ENCODE measurements at regions not wholly inside any gene's neighbourhood (a gene's known extent, or its start where the extent isn't known, plus 50 kb on each side); places are given as distances from the start of the nearest gene placed in this dataset.

DNA sequence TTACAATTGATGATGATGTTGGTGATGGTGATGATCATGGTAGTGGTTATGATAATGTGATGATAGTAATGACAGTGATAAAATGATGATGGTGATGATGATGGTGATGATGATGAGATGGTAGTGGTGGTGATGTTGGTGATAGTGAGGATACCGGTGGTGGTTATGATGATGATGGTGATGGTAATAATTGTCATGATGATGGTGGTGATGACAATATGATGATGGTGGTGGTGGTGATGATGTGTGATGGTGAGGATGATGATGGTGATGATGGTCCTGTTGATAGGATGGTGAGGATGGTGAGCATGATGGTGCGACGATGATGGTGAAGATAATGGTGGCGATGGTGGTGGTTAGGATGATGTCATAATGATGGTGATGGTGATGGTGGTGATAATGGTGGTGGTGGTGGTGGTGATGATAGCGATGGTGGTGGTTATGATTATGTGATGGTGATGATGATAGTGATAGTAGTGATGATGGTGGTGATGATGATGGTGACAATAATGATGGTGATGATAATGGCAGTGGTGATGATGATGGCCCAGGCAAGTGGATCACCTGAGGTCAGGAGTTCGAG is 1129.9 kb downstream of the BRD1 start:
- in situ Hi-C loops (cut with MboI; ENCODE audit: low sequenced_read_pairs), result loop anchor here (25.0 kb wide), 1 partner anchor 90 kb away; no protein-coding TSS in a partner anchor

GRCh38 chr22:48697223-48697622 is 1130.5 kb downstream of the BRD1 start:
- in situ Hi-C loops (cut with MboI; ENCODE audit: low sequenced_read_pairs), result loop anchor here (25.0 kb wide), 1 partner anchor 90 kb away; no protein-coding TSS in a partner anchor

- in situ Hi-C loops (cut with MboI; ENCODE audit: low sequenced_read_pairs), result loop anchor here (25.0 kb wide), 1 partner anchor 91 kb away; no protein-coding TSS in a partner anchor
Measured at GRCh38 chr22:48696371-48696770, 1131.3 kb downstream of the BRD1 start.

- in situ Hi-C loops (cut with MboI; ENCODE audit: low sequenced_read_pairs), result loop anchor here (25.0 kb wide), 1 partner anchor 91 kb away; no protein-coding TSS in a partner anchor
Measured at GRCh38 chr22:48695731-48696305, 1131.9 kb downstream of the BRD1 start.

DNA sequence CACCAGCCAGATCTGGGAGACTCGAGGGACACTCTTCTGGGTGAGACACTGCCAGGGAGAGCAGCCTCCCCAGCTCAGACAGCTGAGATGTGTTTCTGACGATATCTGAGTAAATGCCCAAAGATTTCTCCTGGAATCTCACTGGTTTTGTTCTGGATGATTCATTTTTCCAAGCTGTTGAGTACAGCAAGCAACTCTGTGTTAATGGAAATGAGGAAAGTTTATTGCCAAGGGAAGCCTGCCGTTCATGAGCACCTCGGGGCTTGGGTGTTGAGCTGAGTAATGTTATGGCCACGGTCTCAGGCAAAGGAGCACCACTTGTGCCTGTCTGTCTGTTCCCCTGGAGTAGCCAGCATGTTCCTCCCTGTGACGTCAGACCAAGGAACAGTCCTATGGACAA is 1132.4 kb downstream of the BRD1 start:
- in situ Hi-C loops (cut with MboI; ENCODE audit: low sequenced_read_pairs), result loop anchor here (25.0 kb wide), 1 partner anchor 92 kb away; no protein-coding TSS in a partner anchor

DNA sequence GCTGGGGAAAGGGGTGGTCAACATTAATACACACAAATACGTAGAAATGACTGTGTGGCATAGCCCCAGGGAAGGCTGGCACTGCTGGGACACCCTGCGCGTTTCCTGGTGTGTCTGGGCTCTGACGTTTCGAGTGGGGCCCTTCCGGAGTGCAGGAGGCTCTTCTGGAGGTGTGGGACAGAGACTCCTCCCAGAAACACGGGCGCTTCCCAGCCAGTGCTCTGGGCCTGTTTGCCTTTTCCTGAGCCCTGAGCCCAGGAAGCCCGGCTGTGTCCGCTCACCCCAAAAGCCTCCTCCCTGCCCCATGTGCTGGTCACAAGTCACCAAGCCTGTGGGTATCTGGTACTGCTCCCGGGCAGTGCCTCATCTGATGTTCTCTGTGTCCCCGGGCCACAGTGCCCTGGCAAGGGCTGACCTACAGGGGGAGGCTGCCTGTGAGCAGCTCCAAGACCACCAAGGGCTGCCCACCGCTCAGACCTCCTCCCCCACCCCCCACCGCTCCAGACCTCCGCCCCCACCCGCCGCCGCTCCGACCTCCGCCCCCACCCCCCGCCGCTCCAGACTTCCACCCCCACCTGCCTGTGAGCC is 1133.3 kb downstream of the BRD1 start:
- in situ Hi-C loops (cut with MboI; ENCODE audit: low sequenced_read_pairs), result loop anchor here (25.0 kb wide), 1 partner anchor 93 kb away; no protein-coding TSS in a partner anchor

GRCh38 chr22:48693377-48694135 is 1134.1 kb downstream of the BRD1 start:
- in situ Hi-C loops (cut with MboI; ENCODE audit: low sequenced_read_pairs), result loop anchor here (25.0 kb wide), 1 partner anchor 94 kb away; no protein-coding TSS in a partner anchor

GRCh38 chr22:48692734-48693376 is 1134.8 kb downstream of the BRD1 start:
- in situ Hi-C loops (cut with MboI; ENCODE audit: low sequenced_read_pairs), result loop anchor here (25.0 kb wide), 1 partner anchor 94 kb away; no protein-coding TSS in a partner anchor

GRCh38 chr22:48691431-48691851 is 1136.2 kb downstream of the BRD1 start:
- in situ Hi-C loops (cut with MboI; ENCODE audit: low sequenced_read_pairs), result loop anchor here (25.0 kb wide), 1 partner anchor 96 kb away; no protein-coding TSS in a partner anchor

DNA sequence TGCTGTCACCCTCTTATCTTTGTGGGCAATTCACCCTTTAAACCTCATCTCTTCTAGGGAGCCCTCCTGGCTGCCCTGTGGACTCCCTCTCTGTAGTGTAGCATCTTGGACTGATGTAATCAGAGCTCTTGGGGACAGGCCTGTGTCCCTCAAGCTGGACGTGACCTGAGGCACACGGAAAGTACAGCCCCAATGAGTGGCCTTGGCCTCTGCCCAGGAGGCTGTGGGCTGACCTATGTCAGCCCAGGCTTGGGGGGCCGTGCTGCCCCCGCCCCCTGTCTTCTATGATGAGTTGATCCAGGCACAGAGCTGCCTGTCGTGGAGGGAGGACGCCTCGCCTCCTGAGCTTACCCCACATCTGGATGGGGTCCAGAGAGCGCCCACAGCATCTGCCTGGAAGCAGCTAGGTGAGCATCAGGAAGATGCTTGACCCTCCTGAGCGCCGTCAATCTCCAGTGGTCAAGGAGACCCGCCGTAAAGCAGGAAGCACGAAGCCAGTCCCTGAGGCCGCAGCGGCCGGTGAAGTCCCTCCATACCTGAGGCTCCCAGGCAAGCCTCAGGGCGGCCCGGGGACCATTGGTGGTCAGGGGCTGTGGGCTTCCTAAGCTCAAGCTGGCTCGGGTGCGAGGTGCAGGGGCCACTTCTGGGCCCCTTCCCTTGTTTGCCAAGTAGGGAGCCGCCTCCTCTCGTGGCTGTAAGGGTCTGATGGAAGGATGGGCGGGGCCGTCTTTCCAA is 1136.9 kb downstream of the BRD1 start:
- in situ Hi-C loops (cut with MboI; ENCODE audit: low sequenced_read_pairs), result loop anchor here (25.0 kb wide), 1 partner anchor 97 kb away; no protein-coding TSS in a partner anchor

- in situ Hi-C loops (cut with MboI; ENCODE audit: low sequenced_read_pairs), result loop anchor here (25.0 kb wide), 1 partner anchor 98 kb away; no protein-coding TSS in a partner anchor
Measured at GRCh38 chr22:48689206-48689605, 1138.5 kb downstream of the BRD1 start.

- in situ Hi-C loops (cut with MboI; ENCODE audit: low sequenced_read_pairs), result loop anchor here (25.0 kb wide), 1 partner anchor 99 kb away; no protein-coding TSS in a partner anchor
Measured at GRCh38 chr22:48688366-48688765, 1139.3 kb downstream of the BRD1 start.

GRCh38 chr22:48687606-48688005 is 1140.1 kb downstream of the BRD1 start:
- in situ Hi-C loops (cut with MboI; ENCODE audit: low sequenced_read_pairs), result loop anchor here (25.0 kb wide), 1 partner anchor 100 kb away; no protein-coding TSS in a partner anchor

- in situ Hi-C loops (cut with MboI; ENCODE audit: low sequenced_read_pairs), result loop anchor here (25.0 kb wide), 1 partner anchor 101 kb away; no protein-coding TSS in a partner anchor
Measured at GRCh38 chr22:48686694-48687302, 1140.9 kb downstream of the BRD1 start.

DNA sequence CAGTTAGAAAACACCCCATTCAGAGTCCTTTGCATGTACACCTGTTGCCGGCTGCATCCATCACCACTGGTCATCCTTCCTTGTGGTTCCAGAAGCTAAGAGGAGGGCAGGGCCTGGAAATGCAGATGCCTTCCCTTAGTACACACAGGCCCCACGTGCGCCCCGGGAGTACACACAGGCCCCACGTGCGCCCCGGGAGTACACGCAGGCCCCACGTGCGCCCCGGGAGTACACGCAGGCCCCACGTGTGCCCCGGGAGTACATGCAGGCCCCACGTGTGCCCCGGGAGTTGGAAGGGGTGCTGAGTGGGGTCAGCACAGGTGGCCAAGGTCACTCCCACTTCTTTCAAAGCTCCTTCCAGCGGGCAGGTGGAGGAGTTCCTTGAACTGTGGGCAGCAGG is 1141.9 kb downstream of the BRD1 start:
- in situ Hi-C loops (cut with MboI; ENCODE audit: low sequenced_read_pairs), result loop anchor here (25.0 kb wide), 1 partner anchor 102 kb away; no protein-coding TSS in a partner anchor

- in situ Hi-C loops (cut with MboI; ENCODE audit: low sequenced_read_pairs), result loop anchor here (25.0 kb wide), 1 partner anchor 104 kb away; no protein-coding TSS in a partner anchor
Measured at GRCh38 chr22:48683640-48684039, 1144.0 kb downstream of the BRD1 start.

GRCh38 chr22:48682504-48682903 is 1145.2 kb downstream of the BRD1 start:
- in situ Hi-C loops (cut with MboI; ENCODE audit: low sequenced_read_pairs), result loop anchor here (25.0 kb wide), 1 partner anchor 105 kb away; no protein-coding TSS in a partner anchor

DNA sequence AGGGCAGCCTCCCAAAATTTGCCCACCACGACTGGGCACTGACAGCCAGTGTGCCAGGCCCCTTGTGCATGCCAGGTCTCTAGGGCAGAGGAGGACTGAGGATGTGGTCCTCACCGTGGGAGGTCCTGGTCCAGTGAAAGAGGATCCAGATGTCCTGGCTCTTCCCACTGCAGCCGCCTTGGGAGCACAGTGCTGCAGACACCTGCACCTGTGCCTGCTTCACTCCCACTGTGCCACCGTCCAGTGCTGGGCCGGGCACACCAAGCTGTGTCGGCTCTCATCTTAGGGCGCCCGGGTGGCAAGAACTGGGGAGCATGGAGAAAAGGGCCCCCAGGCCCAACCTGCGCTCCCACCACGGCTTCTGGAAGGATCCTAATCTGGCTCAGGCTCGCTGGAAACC is 1147.1 kb downstream of the BRD1 start:
- in situ Hi-C loops (cut with MboI; ENCODE audit: low sequenced_read_pairs), result loop anchor here (25.0 kb wide), 1 partner anchor 107 kb away; no protein-coding TSS in a partner anchor
